Neural progenitor cell (in vitro differentiated cells): ENCODE measurements at regions not wholly inside any gene's neighbourhood (a gene's known extent, or its start where the extent isn't known, plus 50 kb on each side); places are given as distances from the start of the nearest gene placed in this dataset.

ENCODE experiments used
- CTCF ChIP-seq: fragments of 200-600 bp; sonication (generic); IDR thresholded peaks from 2 replicates; pipeline ENCODE4 v1.5.1; 2017; ENCODE audit warnings: antibody characterized with exemption, mild to moderate bottlenecking
- EZH2 ChIP-seq: fragments of 200-600 bp; sonication (generic); IDR thresholded peaks from 2 replicates; pipeline ENCODE4 v1.6.1; 2017; ENCODE audit warnings: antibody characterized with exemption, mild to moderate bottlenecking, moderate library complexity
- EZH2phosphoT487 ChIP-seq: fragments of 200-600 bp; sonication (generic); IDR thresholded peaks from 2 replicates; pipeline ENCODE4 v1.6.1; 2017; ENCODE audit warnings: antibody characterized with exemption

GRCh38 chr13:70375718-70376117 is 267.5 kb upstream of the KLHL1 start:
- TF ChIP-seq EZH2phosphoT487: no peak
- TF ChIP-seq CTCF: no peak
- no peak for TF ChIP-seq EZH2
